ENCODE measurements at regions not wholly inside any gene's neighbourhood (a gene's known extent, or its start where the extent isn't known, plus 50 kb on each side); places are given as distances from the start of the nearest gene placed in this dataset.
"Not testable (repeated sequence)": the region's sequence is repeated elsewhere in the genome, so short reads cannot be mapped to it uniquely, and the experiment has no call there.

- Histone ChIP-seq H3K4me3 (no peak overlapping the region), H3K9me3 (no peaks in the 10 kb centered on the region), H3K27me3 (no peaks in the 10 kb centered on the region), H3K36me3 (no peaks in the 10 kb centered on the region), H3K27ac (no peak overlapping the region), H3K4me1 (no peaks in the 10 kb centered on the region)
- no peak for TF ChIP-seq POLR2A (IDR thresholded peaks at IDR 0.05)
- TF ChIP-seq POLR2AphosphoS5 (IDR thresholded peaks at IDR 0.05; ENCODE audit: insufficient read depth in 1 of 2, low read depth in 1 of 2) = no peak
- TF ChIP-seq CTCF (IDR thresholded peaks at IDR 0.05) = no peak
- intact Hi-C loops (cut with DNase I) = no loop called here
- DNase-seq (ENCODE audit: extremely low spot score in 2 of 2) = no peak
Observed at GRCh38 chr11:35046681-35047080, 92.3 kb upstream of the CD44 start.

GRCh38 chr11:35047179-35047578 lies 91.8 kb upstream of the CD44 start:
- no peaks in the 10 kb centered on the region for H3K27me3 ChIP-seq
- no peaks in the 10 kb centered on the region for H3K9me3 ChIP-seq
- no peak for DNase-seq (ENCODE audit: extremely low spot score in 2 of 2)
- H3K4me1 ChIP-seq = no peaks in the 10 kb centered on the region
- no peak overlapping the region for H3K4me3 ChIP-seq
- H3K36me3 ChIP-seq = no peaks in the 10 kb centered on the region
- TF ChIP-seq POLR2AphosphoS5 (IDR thresholded peaks at IDR 0.05; ENCODE audit: insufficient read depth in 1 of 2, low read depth in 1 of 2) (no peak), POLR2A (IDR thresholded peaks at IDR 0.05) (no peak), CTCF (IDR thresholded peaks at IDR 0.05) (no peak)
- H3K27ac ChIP-seq = no peak overlapping the region
- intact Hi-C loops (cut with DNase I) = no loop called here

GRCh38 chr11:35047769-35048168 lies 91.2 kb upstream of the CD44 start:
- H3K27me3 ChIP-seq = no peaks in the 10 kb centered on the region
- TF ChIP-seq POLR2A (IDR thresholded peaks at IDR 0.05) = no peak
- no peak for TF ChIP-seq POLR2AphosphoS5 (IDR thresholded peaks at IDR 0.05; ENCODE audit: insufficient read depth in 1 of 2, low read depth in 1 of 2)
- no peak for TF ChIP-seq CTCF (IDR thresholded peaks at IDR 0.05)
- H3K4me1 ChIP-seq = no peaks in the 10 kb centered on the region
- no peak for DNase-seq (ENCODE audit: extremely low spot score in 2 of 2)
- no peak overlapping the region for H3K27ac ChIP-seq
- no peaks in the 10 kb centered on the region for H3K9me3 ChIP-seq
- intact Hi-C loops (cut with DNase I) = no loop called here
- H3K4me3 ChIP-seq = no peak overlapping the region
- H3K36me3 ChIP-seq = no peaks in the 10 kb centered on the region

- DNase-seq (ENCODE audit: extremely low spot score in 2 of 2); H3K27me3 ChIP-seq; H3K27ac ChIP-seq; H3K4me1 ChIP-seq; intact Hi-C loops (cut with DNase I); H3K4me3 ChIP-seq; H3K36me3 ChIP-seq; H3K9me3 ChIP-seq: not testable (repeated sequence)
Observed at GRCh38 chr11:35048346-35048745, 90.6 kb upstream of the CD44 start.

GRCh38 chr11:35049859-35050531 lies 89.0 kb upstream of the CD44 start:
- H3K36me3 ChIP-seq = no peaks in the 10 kb centered on the region
- intact Hi-C loops (cut with DNase I) = no loop called here
- no peak overlapping the region for H3K27ac ChIP-seq

GRCh38 chr11:35050541-35050995 lies 88.4 kb upstream of the CD44 start:
- H3K4me3 ChIP-seq = no peak overlapping the region
- TF ChIP-seq POLR2AphosphoS5 (IDR thresholded peaks at IDR 0.05; ENCODE audit: insufficient read depth in 1 of 2, low read depth in 1 of 2) (no peak), POLR2A (IDR thresholded peaks at IDR 0.05) (no peak), CTCF (IDR thresholded peaks at IDR 0.05) (no peak)
- no peaks in the 10 kb centered on the region for H3K27me3 ChIP-seq
- no peaks in the 10 kb centered on the region for H3K4me1 ChIP-seq
- no peaks in the 10 kb centered on the region for H3K9me3 ChIP-seq
- H3K27ac ChIP-seq = no peak overlapping the region
- intact Hi-C loops (cut with DNase I) = no loop called here
- H3K36me3 ChIP-seq = no peaks in the 10 kb centered on the region
- no peak for DNase-seq (ENCODE audit: extremely low spot score in 2 of 2)

More at GRCh38 chr11:35049859-35050531, 89.0 kb upstream of the CD44 start:
- no peaks in the 10 kb centered on the region for H3K27me3 ChIP-seq
- no peaks in the 10 kb centered on the region for H3K4me1 ChIP-seq
- no peak overlapping the region for H3K4me3 ChIP-seq
- H3K9me3 ChIP-seq = no peaks in the 10 kb centered on the region
- TF ChIP-seq POLR2AphosphoS5 (IDR thresholded peaks at IDR 0.05; ENCODE audit: insufficient read depth in 1 of 2, low read depth in 1 of 2) = no peak
- DNase-seq (ENCODE audit: extremely low spot score in 2 of 2) = no peak

All from vagina (tissue), 2 donors.